Testis (tissue), 2 donors: ENCODE measurements at regions not wholly inside any gene's neighbourhood (a gene's known extent, or its start where the extent isn't known, plus 50 kb on each side); places are given as distances from the start of the nearest gene placed in this dataset.

Source experiments
- CTCF ChIP-seq, 3 experiments: fragments of 450-650 bp in 2 of 3; fragments of 200-600 bp in 1 of 3; sonication (generic) in 1 of 3; IDR thresholded peaks; one replicate each; pipeline ENCODE4 v1.5.1; 2016 to 2019; ENCODE audit warnings: antibody characterized with exemption in 3 of 3, mild to moderate bottlenecking in 2 of 3, moderate library complexity in 1 of 3
- POLR2A ChIP-seq: fragments of 450-650 bp; IDR thresholded peaks from one replicate; pipeline ENCODE4 v1.6.1; 2017; ENCODE audit warnings: antibody characterized with exemption, mild to moderate bottlenecking, moderate library complexity

DNA sequence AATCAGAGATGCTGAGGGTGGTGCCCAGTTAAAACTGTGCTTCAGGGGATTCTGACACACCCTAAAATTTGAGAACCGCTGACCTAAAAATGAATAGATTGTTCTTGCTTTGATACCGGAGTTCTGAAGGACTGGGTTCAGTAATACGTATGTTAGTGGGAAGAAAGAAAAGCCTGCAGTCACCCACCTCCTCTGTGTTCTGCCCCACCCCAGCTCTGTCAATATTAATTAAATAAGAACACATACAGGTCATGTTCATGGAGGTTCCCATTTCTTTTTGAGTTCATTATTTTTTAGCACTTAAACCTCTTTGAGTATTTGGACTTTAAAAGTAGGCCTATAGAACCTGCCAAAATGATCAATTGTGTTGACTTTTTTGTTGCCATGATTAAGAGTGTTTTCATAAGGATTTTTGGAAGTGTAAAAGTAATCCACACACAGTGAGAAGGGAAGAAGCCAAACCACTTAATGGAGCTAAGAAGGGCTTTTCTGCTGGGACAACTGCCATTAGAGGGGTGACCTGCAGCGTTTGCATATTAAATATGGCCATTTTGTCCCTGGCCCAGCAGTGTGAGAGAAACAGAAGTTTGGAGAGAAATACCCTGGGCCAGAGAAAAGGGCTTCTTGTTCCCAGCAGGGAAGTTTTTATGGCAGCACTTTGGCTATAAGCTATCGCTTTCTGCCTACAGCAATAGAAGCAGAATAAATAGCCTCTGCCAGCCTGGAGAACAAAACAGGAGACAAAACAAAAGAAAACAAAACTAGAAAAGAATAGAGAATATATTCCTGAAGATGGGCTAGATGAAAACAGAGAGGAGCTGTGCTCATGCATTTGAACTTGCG lies 80.7 kb upstream of the RNF152 start:
- no peak for TF ChIP-seq POLR2A
- no peak for TF ChIP-seq CTCF (IDR thresholded peaks at IDR 0.05)
